NCI-H2081 (cell line): ENCODE measurements at regions not wholly inside any gene's neighbourhood (a gene's known extent, or its start where the extent isn't known, plus 50 kb on each side); places are given as distances from the start of the nearest gene placed in this dataset.

ENCODE experiments used
- DNase-seq, 2 experiments: peaks; one replicate each; lab custom pipeline; 2025; lab: John Stamatoyannopoulos, UW

DNA sequence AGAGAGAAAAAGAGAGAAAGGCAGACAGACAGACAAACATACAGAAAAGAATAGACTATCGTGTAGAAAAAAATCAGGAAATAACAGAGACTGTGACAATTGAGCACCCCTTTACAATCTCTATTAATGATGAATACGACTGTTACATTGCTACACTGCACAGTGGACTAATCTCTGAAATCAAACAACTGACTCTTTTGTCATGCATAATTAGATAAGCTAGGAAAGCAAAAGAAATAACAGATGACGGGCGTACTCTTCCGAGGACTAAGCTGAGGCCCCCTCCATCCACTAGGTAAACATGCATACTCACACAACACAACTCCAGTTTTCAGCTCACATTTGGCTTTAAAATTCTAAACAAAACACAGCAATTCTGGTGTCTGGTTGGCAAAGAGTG, 267.0 kb downstream of the NOL4 start:
- peak in 1 of 2 experiments; percentile 43 for DNase-seq

- no peak for DNase-seq
Observed at GRCh38 chr18:33951031-33951430, 273.7 kb downstream of the NOL4 start.

DNA sequence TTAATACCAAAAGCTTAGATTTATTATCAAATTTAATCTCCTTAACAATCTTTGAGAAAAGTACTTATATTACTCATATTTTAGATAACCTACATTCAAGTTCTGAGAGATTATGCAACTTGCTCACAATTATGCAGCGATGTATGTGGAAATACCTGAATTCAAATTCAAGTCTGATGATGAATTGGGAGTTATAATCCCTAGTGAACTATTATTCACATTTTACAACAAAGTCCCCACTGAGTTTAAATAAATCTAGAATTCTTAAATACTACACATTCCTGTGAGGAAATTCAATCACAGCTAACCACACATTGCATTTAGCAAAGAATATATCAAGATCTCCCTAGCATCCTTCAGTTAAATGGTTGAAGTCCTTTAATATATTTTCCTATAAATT, 278.4 kb downstream of the NOL4 start:
- DNase-seq, result no peak

DNA sequence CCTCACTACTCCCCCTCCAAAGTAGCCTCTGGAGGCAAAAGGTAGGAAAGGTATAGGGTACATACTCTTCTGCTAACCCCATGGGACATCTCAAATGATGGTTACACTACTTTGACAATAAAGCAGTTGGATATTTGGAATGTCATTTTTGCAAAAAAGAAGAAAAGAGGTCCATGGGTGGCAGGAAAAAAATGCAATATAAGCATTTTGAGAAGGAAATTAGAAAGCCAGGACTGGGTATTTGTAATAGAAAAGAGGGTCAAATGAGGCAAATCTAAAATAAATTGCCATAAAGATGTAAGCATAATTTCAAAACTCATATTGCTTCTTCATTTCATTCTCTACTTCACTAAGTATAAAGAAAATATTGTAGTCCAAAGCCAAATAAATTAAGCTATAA, 280.2 kb downstream of the NOL4 start:
- DNase-seq, result no peak

- DNase-seq, result peak in 1 of 2 experiments; percentile 5
Observed at GRCh38 chr18:33937270-33937816, 287.4 kb downstream of the NOL4 start.

DNA sequence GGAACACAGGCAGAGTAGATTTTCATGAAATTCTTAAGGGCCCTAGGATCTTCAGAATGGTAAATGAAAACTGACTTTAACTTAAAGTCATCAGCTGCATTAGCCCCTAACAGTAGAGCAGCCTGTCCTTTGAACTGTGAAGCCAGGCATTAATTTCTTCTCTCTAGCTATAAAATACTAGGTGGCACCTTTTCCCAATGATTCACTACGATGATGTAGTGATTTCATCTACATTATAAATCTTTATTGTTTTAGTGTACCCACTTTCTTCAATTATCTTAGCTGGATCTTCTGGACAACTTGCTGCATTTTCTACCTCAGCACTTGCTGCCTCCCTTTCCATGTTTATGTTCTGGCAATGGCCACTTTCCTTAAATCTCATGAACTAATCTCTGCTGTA, 290.5 kb downstream of the NOL4 start:
- DNase-seq, result no peak

- DNase-seq, result no peak
Observed at GRCh38 chr18:33928231-33928630, 296.5 kb downstream of the NOL4 start.

DNA sequence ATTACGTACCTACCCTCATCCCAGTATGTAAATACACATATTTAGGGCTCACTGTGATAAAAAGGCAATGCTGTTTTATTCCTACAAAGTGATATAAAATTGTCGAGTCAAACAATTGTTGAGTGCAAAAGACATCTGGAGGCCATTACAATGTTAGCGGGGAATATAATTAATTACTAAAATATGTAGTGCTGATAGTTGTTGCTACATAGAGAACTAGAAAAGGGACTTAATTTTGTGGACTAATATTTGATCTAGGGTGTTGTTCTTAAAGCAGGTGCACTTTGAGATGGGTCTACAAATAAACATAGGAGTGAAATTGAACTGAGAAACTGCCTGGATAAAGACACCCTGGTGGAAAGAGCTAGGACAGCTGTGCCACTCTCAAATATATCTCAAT, 300.1 kb downstream of the NOL4 start:
- DNase-seq, result peak; percentile 44 to 86

- DNase-seq, result peak; percentile 76 to 95
Observed at GRCh38 chr18:33923980-33924379, 300.7 kb downstream of the NOL4 start.

GRCh38 chr18:33918571-33918970, 306.1 kb downstream of the NOL4 start:
- no peak for DNase-seq

DNA sequence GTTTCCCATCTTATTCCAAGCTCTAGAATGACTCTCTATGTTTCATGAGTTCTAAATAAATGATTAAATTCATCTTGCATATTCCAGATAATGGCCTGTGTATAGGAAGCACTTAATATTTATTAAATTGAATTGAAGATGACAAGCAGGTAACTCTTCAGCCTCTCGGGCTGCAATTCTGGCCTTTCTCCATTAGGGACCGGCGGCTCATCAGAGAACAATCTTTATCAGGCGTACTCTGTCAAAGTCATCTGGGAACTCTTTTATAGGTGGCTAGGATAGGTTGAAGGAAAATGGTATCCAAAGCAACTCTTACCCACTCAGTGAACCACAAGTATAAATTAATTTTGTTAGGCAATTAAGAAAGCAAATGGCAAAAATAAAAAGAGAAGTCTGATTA, 308.5 kb downstream of the NOL4 start:
- peak in 1 of 2 experiments; percentile 24 for DNase-seq

DNA sequence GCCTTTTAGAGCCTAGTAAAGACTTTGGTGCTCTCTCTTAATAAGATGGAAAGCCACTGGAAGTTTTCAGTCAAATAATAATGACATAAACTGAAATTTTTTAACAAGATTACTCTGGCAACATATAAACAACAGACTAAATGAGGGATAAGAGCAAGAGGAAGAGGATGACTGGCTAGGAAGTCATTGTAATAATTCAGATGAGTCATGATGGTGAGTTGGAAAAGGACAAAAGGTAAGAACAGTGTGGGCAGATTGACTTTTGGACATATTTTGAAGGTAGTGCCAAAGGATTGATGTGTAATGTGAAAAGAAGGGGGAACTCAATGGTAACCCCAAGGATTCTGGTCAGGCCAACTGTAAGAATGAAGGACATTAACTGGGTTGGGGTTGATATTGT, 310.3 kb downstream of the NOL4 start:
- DNase-seq, result no peak

DNA sequence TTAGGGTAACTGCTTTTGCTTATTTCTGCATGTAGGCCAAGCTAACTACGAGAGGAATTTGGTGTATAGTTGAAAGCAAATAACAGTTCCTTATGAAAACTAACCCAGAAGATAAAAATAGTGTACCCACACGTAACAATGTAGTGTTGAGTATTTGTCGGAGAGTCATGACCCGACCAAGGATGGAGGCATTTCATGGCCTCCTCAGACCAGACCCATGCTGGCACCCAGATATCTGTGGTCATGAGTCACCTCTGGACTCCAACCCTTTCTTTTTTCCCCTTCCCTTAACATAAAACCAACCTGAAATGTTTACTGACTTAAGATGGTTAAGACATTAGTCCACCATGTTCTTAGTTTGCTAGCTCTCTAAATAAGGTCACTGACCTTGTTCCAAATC, 318.7 kb downstream of the NOL4 start:
- DNase-seq, result no peak

DNA sequence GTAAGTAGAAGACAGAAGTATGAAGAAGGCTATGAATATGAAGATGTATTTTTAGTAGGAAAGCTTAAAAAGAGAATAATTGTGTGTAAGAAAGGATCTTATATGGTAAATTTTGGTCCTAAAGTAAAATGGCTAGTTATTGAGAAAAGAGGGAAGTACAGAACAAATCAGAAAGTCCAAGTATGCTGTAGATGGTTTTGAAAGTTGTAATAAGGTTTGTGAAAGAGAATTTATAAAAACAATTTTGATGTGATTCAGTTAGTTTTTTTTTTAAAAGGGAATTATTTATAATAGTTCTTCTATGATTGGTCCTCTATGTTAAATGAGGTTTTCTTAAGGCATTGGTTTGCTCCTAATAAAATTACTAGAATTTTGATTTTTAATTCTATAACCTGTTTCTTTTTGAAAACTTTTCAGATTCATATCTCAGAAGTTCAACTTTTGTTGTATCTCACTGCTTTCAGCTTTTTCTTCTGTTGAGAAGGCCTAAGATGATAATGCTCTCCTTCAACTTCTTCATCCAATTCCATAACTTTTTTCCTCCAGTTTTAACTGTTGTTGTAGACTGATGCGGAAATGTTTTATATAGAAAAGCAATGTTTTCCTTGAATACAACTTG, 322.7 kb downstream of the NOL4 start:
- no peak for DNase-seq

DNA sequence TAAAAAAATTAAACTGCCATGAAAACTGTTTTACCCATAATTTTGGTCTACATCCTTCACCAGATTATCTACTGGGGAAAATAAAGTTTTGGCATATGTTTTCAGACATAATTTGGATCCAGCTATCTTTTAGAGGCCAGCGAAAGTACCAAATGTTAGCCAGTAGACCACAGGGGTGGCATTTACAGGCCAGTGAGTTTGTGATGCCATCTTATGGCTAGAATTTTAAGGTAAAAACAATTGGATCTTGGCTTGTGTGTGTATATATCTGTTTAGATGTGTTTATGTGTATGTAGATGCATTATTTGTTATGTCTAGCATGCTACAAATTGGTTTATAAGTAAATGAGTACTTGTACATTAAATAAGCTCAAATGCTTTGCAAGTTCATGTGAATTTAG, 322.6 kb downstream of the ASXL3 start:
- DNase-seq, result no peak

DNA sequence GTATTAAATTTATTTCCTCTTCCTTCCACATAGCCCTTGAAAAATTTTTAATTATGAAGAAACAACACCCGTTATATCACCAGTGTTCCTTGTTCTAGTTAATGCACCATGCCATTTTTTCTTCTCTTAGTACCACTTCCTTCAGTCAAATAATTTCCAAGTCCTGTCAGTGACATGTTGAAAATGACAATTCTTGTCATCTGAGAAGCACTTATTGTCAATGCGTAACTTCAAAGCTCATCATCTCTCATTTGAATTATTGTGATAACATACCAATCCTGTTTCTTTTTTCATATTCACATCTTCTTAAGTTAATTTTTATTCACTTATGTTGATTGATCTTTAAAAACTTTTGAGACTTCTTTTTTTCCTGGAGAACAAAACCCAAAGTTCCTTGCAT, 320.4 kb downstream of the ASXL3 start:
- DNase-seq, result no peak

- DNase-seq, result no peak
Observed at GRCh38 chr18:33878213-33878612, 300.2 kb downstream of the ASXL3 start.

GRCh38 chr18:33875029-33875565, 297.1 kb downstream of the ASXL3 start:
- DNase-seq, result no peak

GRCh38 chr18:33873112-33873511, 295.1 kb downstream of the ASXL3 start:
- DNase-seq, result peak in 1 of 2 experiments; percentile 53

DNA sequence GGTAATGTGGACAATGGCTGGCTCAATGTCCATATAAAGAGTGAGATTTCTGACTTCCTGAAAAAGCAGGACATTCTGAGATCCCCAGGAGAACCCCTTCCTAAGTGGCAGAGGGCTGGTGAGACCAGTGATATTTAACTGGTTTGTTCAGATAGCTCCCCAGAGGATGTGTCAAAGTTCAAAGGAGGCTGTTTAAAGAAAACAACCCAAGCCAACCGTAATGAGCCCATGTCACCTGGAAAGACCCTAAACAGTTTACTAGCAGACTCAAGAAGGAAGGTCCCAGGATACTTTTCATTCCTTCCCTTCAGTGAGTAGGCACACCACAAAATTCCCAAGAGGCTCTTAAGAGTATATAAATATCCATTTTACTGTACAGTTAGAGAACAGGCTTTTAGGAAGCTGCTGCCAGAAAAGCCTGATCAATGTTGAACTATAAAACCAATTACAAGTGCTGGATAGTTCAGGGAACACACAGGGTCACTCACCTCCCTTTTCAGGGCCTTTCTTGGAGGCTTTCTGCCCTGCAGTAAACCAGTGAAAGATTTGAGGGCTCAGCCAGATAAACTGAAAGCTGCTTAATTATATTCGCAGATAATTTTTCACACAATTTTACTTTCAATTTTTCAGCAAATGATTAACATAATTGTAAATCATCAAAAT, 293.5 kb downstream of the ASXL3 start:
- no peak for DNase-seq

GRCh38 chr18:33870059-33870458, 292.0 kb downstream of the ASXL3 start:
- no peak for DNase-seq

GRCh38 chr18:33866386-33866785, 288.4 kb downstream of the ASXL3 start:
- DNase-seq, result peak in 1 of 2 experiments; percentile 39

DNA sequence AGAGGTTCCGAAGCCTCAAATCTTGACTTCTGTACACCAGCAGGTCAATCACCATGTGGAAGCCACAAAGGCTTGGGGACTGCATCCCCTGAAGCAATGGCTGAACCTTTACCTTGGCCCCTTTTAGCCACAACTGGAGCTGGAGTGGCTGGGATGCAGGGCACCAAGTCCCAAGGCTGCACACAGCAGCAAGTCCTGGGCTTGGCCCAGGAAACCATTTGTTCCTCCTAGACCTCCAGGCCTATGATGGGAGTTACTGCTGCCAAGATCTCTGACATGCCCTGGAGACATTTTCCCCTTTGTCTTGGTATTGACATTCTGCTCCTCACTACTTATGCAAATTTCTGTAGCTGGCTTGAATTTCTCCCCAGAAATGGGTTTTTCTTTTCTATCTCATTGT, 285.9 kb downstream of the ASXL3 start:
- no peak for DNase-seq

- no peak for DNase-seq
Observed at GRCh38 chr18:33854827-33855139, 276.8 kb downstream of the ASXL3 start.
